Thyroid gland (tissue), 4 donors: ENCODE measurements at regions not wholly inside any gene's neighbourhood (a gene's known extent, or its start where the extent isn't known, plus 50 kb on each side); places are given as distances from the start of the nearest gene placed in this dataset.

Source experiments
- DNase-seq, 2 donors: peaks; one replicate each; pipeline ENCODE4 v3.0.0-alpha.2; 2019
- H3K27ac ChIP-seq, 3 donors: fragments of 200-600 bp; sonication (generic); 1 replicate in 2 of 3; 2 replicates in 1 of 3; pipeline ENCODE4 v1.5.1; 2016 to 2019; ENCODE audit warnings: mild to moderate bottlenecking in 1 of 3, moderate library complexity in 1 of 3
- H3K27me3 ChIP-seq: fragments of 200-600 bp; sonication (generic); one replicate; pipeline ENCODE4 v1.5.1; 2019
- H3K36me3 ChIP-seq, 2 donors: fragments of 200-600 bp; sonication (generic); one replicate each; pipeline ENCODE4 v1.5.1; 2016 to 2019
- H3K4me1 ChIP-seq, 2 donors: fragments of 200-600 bp; sonication (generic); one replicate each; pipeline ENCODE4 v1.5.1; 2017 to 2019
- H3K4me3 ChIP-seq, 3 donors: fragments of 200-600 bp; sonication (generic); replicated peaks in 1 of 3; 1 replicate in 2 of 3; 2 replicates in 1 of 3; pipeline ENCODE4 v1.5.1; 2016; ENCODE audit warnings: mild to moderate bottlenecking in 1 of 3
- H3K9me3 ChIP-seq: fragments of 200-600 bp; sonication (generic); one replicate; pipeline ENCODE4 v1.5.1; 2017
- CTCF ChIP-seq, 6 experiments: fragments of 200-600 bp in 3 of 6; fragments of 450-650 bp in 3 of 6; sonication (generic) in 3 of 6; IDR thresholded peaks; one replicate each; pipeline ENCODE4 v1.5.1; 2016 to 2019; ENCODE audit warnings: antibody characterized with exemption in 6 of 6, mild to moderate bottlenecking in 2 of 6, inconsistent platforms in 1 of 6, moderate library complexity in 1 of 6
- POLR2A ChIP-seq, 2 donors: fragments of 450-650 bp; IDR thresholded peaks; one replicate each; pipeline ENCODE4 v1.6.1; 2017; ENCODE audit warnings: antibody characterized with exemption in 2 of 2, mild to moderate bottlenecking in 2 of 2, moderate library complexity in 1 of 2
- WGBS, 2 donors: methylation state at CpG; one replicate each; pipeline ENCODE4 v1.1.5; 2017; 5-methylcytosine and 5-hydroxymethylcytosine counted together
- intact Hi-C: fragments of 100-400 bp; cut with DNase I; formaldehyde crosslinking; loops from one replicate; pipeline ENCODE4 v1.15.1; 2023

GRCh38 chr16:55380485-55380884, 56.5 kb downstream of the IRX6 start:
- 85 to 91% methylated on average over 7 of the region's 7 CpGs for WGBS, 2 donors
- no peaks in the 10 kb centered on the region for H3K36me3 ChIP-seq

GRCh38 chr16:55384288-55385247, 60.6 kb downstream of the IRX6 start:
- no peak overlapping the region for H3K27ac ChIP-seq
- peaks cover 1 to 7% of the 10 kb centered on the region in 2 donors for H3K4me1 ChIP-seq
- WGBS, 2 donors = 79 to 82% methylated on average over 12 of the region's 12 CpGs
- H3K4me3 ChIP-seq = no peak overlapping the region
- TF ChIP-seq POLR2A (IDR thresholded peaks at IDR 0.05) (no peak), CTCF (IDR thresholded peaks at IDR 0.05) (no peak)
- intact Hi-C loops = no loop called here
- H3K36me3 ChIP-seq = no peaks in the 10 kb centered on the region
- H3K27me3 ChIP-seq = no peaks in the 10 kb centered on the region
- no peaks in the 10 kb centered on the region for H3K9me3 ChIP-seq
- no peak for DNase-seq

More at GRCh38 chr16:55380485-55380884, 56.5 kb downstream of the IRX6 start:
- Histone ChIP-seq H3K27me3 (no peaks in the 10 kb centered on the region), H3K4me1 (peaks cover 0 to 5% of the 10 kb centered on the region in 2 donors), H3K4me3 (no peak overlapping the region), H3K9me3 (no peaks in the 10 kb centered on the region), H3K27ac (no peak overlapping the region)
- no peak for DNase-seq
- TF ChIP-seq POLR2A (IDR thresholded peaks at IDR 0.05) (no peak), CTCF (IDR thresholded peaks at IDR 0.05) (no peak)
- intact Hi-C loops = no loop called here

GRCh38 chr16:55385359-55385758, 61.4 kb downstream of the IRX6 start:
- 90 to 91% methylated on average over 3 of the region's 3 CpGs for WGBS, 2 donors
- no peak for DNase-seq
- TF ChIP-seq CTCF (IDR thresholded peaks at IDR 0.05) (no peak), POLR2A (IDR thresholded peaks at IDR 0.05) (no peak)
- Histone ChIP-seq H3K9me3 (no peaks in the 10 kb centered on the region), H3K4me3 (no peak overlapping the region), H3K4me1 (peaks cover 4 to 7% of the 10 kb centered on the region in 2 donors), H3K27ac (no peak overlapping the region), H3K27me3 (no peaks in the 10 kb centered on the region), H3K36me3 (no peaks in the 10 kb centered on the region)
- intact Hi-C loops = no loop called here

GRCh38 chr16:55386534-55387296, 62.7 kb downstream of the IRX6 start:
- TF ChIP-seq CTCF (IDR thresholded peaks at IDR 0.05) (no peak), POLR2A (IDR thresholded peaks at IDR 0.05) (no peak)
- 85 to 86% methylated on average over 5 of the region's 5 CpGs for WGBS, 2 donors
- intact Hi-C loops = no loop called here
- Histone ChIP-seq H3K27me3 (no peaks in the 10 kb centered on the region), H3K9me3 (no peaks in the 10 kb centered on the region), H3K27ac (no peak overlapping the region), H3K4me1 (peaks cover 4 to 7% of the 10 kb centered on the region in 2 donors), H3K36me3 (no peaks in the 10 kb centered on the region), H3K4me3 (no peak overlapping the region)
- no peak for DNase-seq
